ENCODE measurements at regions not wholly inside any gene's neighbourhood (a gene's known extent, or its start where the extent isn't known, plus 50 kb on each side); places are given as distances from the start of the nearest gene placed in this dataset.

GRCh38 chr20:10927936-10928840 is 254.4 kb upstream of the JAG1 start:
- DNase-seq (ENCODE audit: low spot score) = no peak
- TF ChIP-seq CTCF (IDR thresholded peaks at IDR 0.05; ENCODE audit: borderline replicate concordance, control extremely low read depth, extremely low read depth, insufficient read depth, missing control alignments) = no peak
- in situ Hi-C loops (cut with MboI; ENCODE audit: low sequenced_read_pairs, unreplicated experiment) = no loop called here

- DNase-seq (ENCODE audit: low spot score) = no peak
- in situ Hi-C loops (cut with MboI; ENCODE audit: low sequenced_read_pairs, unreplicated experiment) = no loop called here
- no peak for TF ChIP-seq CTCF (IDR thresholded peaks at IDR 0.05; ENCODE audit: borderline replicate concordance, control extremely low read depth, extremely low read depth, insufficient read depth, missing control alignments)
These were observed 255.1 kb upstream of the JAG1 start for GRCh38 chr20:10928841-10929421.

DNA sequence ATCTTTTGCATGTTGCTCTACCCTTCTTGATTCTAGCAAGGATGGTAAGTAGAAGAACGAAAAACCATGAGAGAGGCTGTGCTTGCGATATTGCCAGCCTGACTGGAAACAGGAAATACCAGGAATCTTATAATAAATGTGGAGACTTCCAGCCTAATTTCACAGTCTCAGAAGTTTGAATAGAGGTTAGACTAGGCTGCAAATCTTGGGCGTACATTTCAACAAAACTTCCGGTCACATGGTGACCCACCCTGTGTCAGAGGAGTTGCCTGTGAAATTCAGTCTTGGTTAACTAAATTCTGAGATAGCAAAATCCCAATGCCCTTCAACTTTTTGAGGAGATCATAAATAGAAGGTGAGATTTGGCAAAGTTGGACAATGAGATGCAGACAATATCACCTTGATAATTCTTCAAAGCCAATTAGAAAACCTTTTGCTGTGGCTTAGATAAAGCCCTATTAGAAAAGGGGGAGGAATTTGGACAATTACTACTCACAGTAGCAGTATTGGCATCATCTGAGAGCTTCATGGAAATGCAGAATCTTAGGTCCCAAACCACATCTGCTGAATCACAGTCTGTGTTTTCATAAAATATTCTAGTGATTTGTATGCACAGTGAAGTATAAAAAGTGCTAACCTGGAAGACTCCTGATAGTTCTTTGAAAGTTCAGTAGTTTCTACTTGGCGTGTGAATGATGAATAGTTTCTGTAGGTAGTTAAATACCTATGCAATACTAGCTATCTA is 262.0 kb upstream of the JAG1 start:
- in situ Hi-C loops (cut with MboI; ENCODE audit: low sequenced_read_pairs, unreplicated experiment) = no loop called here
- DNase-seq (ENCODE audit: low spot score) = no peak
- TF ChIP-seq CTCF (IDR thresholded peaks at IDR 0.05; ENCODE audit: borderline replicate concordance, control extremely low read depth, extremely low read depth, insufficient read depth, missing control alignments) = no peak

- in situ Hi-C loops (cut with MboI; ENCODE audit: low sequenced_read_pairs, unreplicated experiment) = no loop called here
- DNase-seq (ENCODE audit: low spot score) = no peak
- TF ChIP-seq CTCF (IDR thresholded peaks at IDR 0.05; ENCODE audit: borderline replicate concordance, control extremely low read depth, extremely low read depth, insufficient read depth, missing control alignments) = no peak
These were observed 263.0 kb upstream of the JAG1 start for GRCh38 chr20:10936786-10937185.

GRCh38 chr20:10939331-10939941 is 265.6 kb upstream of the JAG1 start:
- no peak for TF ChIP-seq CTCF (IDR thresholded peaks at IDR 0.05; ENCODE audit: borderline replicate concordance, control extremely low read depth, extremely low read depth, insufficient read depth, missing control alignments)
- DNase-seq (ENCODE audit: low spot score) = no peak
- in situ Hi-C loops (cut with MboI; ENCODE audit: low sequenced_read_pairs, unreplicated experiment) = no loop called here

DNA sequence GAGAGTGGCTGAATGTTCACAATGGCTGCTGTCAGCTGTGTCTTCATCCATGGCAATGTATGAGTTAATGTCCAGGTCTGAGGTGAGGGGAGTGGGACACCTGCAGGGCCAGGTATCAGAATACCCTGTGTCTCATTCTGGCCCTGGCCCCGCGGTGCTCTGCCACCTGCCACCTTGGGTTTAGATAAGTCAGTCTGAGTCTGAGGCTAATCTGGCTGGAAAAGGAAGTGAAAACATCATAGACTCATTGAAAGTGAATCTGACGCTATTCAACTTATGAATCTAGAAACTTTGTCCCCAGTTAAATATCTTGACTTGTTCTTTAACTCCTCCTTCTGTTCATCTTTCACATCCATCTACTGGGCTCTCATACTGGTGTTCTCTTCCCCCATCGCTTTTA is 267.1 kb upstream of the JAG1 start:
- peak; percentile 42 for DNase-seq (ENCODE audit: low spot score)
- TF ChIP-seq CTCF (IDR thresholded peaks at IDR 0.05; ENCODE audit: borderline replicate concordance, control extremely low read depth, extremely low read depth, insufficient read depth, missing control alignments) = no peak
- in situ Hi-C loops (cut with MboI; ENCODE audit: low sequenced_read_pairs, unreplicated experiment) = no loop called here

All from GM13976 (cell line).